ENCODE measurements at regions not wholly inside any gene's neighbourhood (a gene's known extent, or its start where the extent isn't known, plus 50 kb on each side); places are given as distances from the start of the nearest gene placed in this dataset.

DNA sequence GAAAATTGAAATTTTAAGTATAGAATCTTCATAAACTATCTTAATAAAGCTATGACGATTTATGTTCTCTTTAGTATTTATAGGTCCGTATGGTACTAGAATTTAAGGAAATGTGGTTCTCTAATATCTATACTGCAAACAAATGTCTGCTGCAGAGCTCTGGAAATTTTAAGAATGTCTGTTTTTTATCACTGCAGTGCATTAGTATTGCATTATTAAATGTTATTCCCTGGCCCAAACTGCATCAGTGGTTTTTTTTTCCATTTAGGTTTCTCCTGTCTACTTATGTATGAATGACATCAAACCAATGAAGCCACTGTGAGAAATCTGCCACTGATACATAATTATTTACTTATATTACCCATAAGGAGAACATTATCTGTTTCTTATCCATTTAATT, 211.4 kb upstream of the CD180 start:
- H3K4me1 ChIP-seq, result peaks cover 0 to 12% (median 0%) of the 10 kb centered on the region in 4 donors
- DNase-seq (ENCODE audit: low spot score in 2 of 2), result no peak
- no peak overlapping the region for H3K27ac ChIP-seq
- WGBS, 2 donors, result 62 to 90% methylated on average over 2 of the region's 2 CpGs
- TF ChIP-seq, protein P1, sequence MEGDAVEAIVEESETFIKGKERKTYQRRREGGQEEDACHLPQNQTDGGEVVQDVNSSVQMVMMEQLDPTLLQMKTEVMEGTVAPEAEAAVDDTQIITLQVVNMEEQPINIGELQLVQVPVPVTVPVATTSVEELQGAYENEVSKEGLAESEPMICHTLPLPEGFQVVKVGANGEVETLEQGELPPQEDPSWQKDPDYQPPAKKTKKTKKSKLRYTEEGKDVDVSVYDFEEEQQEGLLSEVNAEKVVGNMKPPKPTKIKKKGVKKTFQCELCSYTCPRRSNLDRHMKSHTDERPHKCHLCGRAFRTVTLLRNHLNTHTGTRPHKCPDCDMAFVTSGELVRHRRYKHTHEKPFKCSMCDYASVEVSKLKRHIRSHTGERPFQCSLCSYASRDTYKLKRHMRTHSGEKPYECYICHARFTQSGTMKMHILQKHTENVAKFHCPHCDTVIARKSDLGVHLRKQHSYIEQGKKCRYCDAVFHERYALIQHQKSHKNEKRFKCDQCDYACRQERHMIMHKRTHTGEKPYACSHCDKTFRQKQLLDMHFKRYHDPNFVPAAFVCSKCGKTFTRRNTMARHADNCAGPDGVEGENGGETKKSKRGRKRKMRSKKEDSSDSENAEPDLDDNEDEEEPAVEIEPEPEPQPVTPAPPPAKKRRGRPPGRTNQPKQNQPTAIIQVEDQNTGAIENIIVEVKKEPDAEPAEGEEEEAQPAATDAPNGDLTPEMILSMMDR (IDR thresholded peaks at IDR 0.05), result no peak
- no peak for TF ChIP-seq POLR2A (IDR thresholded peaks at IDR 0.05)
- TF ChIP-seq EP300 (IDR thresholded peaks at IDR 0.05), result no peak
- no peaks in the 10 kb centered on the region for H3K9me3 ChIP-seq
- no peak overlapping the region for H3K4me3 ChIP-seq
- no peaks in the 10 kb centered on the region for H3K27me3 ChIP-seq
- H3K36me3 ChIP-seq, result no peaks in the 10 kb centered on the region

DNA sequence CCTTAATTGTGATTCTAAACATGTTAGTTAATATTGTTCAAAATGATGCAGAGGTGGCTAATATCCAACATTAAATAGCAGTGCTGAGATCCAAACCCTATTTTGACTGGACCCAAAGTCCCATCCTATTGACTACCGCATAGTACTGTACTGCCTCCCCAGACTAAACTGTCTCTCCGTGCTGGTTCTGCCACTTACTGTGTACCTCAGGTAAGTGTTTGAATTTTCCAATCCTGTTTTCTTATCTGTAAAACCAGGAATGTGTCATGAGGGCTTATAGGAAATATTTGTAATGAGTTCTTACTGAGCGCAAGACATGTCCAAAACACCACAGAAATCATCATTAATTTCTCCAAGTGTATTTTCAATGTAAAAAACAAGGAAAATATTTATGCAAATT, 209.2 kb upstream of the CD180 start:
- H3K27me3 ChIP-seq, result no peaks in the 10 kb centered on the region
- WGBS, 2 donors, result 62 to 65% methylated on average over 3 of the region's 3 CpGs
- H3K4me3 ChIP-seq, result no peak overlapping the region
- no peak for DNase-seq (ENCODE audit: low spot score in 2 of 2)
- H3K9me3 ChIP-seq, result no peaks in the 10 kb centered on the region
- TF ChIP-seq EP300 (IDR thresholded peaks at IDR 0.05) (no peak), POLR2A (IDR thresholded peaks at IDR 0.05) (no peak)
- TF ChIP-seq, protein P1 (IDR thresholded peaks at IDR 0.05), result no peak
- peaks cover 0 to 26% (median 6%) of the 10 kb centered on the region in 4 donors for H3K4me1 ChIP-seq
- H3K36me3 ChIP-seq, result no peaks in the 10 kb centered on the region
- no peak overlapping the region for H3K27ac ChIP-seq

DNA sequence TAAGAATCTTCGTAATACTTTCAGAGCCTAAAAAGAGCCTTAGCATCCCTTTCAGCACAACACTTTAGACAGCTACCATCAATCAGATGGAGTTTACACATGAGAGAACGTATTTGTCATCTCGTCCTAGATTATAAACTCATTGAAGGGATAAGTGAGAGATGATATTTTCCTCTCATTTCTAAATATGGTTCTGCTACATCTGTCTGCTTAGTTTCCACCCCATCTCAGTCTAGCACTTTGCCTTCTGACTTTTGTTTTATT, 208.4 kb upstream of the CD180 start:
- WGBS, 2 donors, result 70 to 88% methylated on average over 3 of the region's 3 CpGs
- Histone ChIP-seq H3K4me3 (no peak overlapping the region), H3K36me3 (no peaks in the 10 kb centered on the region), H3K4me1 (peaks cover 0 to 29% (median 6%) of the 10 kb centered on the region in 4 donors), H3K9me3 (no peaks in the 10 kb centered on the region), H3K27ac (no peak overlapping the region), H3K27me3 (no peaks in the 10 kb centered on the region)
- TF ChIP-seq, protein P1 (IDR thresholded peaks at IDR 0.05), result no peak
- TF ChIP-seq EP300 (IDR thresholded peaks at IDR 0.05) (no peak), POLR2A (IDR thresholded peaks at IDR 0.05) (no peak)
- DNase-seq (ENCODE audit: low spot score in 2 of 2), result no peak

DNA sequence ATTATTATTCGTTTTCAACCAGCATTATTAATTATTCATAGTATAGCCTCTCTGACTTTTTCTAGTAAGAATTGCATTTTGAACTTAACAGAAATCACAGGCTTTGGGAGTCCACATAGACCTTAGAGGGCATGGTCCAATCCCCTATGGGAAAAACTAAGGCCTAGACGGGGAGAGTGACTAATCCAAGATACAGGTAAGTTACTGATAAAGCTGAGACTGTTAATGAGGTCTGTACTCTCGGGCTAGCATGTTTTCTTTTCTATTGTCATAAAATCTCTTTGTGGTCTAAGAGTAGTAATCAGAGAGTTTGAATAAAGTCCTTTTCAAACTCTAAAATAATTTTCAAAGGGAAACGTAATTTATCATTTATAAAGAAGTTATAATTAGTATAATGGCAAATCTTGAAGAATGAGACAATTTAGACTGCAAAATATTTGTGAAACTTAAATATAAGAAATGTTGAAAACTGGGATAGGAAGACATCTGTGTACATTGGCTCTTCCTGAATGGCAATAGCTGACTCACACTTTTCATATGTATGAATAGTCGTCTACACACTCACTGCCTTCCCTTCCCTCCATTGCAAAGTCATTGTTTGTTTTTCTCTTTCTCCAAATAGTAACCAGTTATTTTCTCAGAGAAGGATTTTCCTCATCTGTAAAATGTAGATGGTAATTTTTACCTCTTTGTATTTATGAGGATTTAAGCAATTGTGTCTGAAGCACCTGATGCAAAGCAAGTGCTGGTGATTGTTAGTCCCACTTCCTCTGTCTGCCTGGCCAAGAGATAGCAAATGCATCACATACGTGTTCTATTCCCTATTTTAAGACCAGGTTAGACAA, 207.9 kb upstream of the CD180 start:
- no peak for TF ChIP-seq POLR2A (IDR thresholded peaks at IDR 0.05)
- TF ChIP-seq EP300 (IDR thresholded peaks at IDR 0.05), result no peak
- TF ChIP-seq, protein P1 (IDR thresholded peaks at IDR 0.05), result no peak
- Histone ChIP-seq H3K9me3 (no peaks in the 10 kb centered on the region), H3K4me1 (peaks cover 0 to 29% (median 6%) of the 10 kb centered on the region in 4 donors), H3K4me3 (no peak overlapping the region), H3K36me3 (no peaks in the 10 kb centered on the region), H3K27me3 (no peaks in the 10 kb centered on the region), H3K27ac (no peak overlapping the region)
- 75 to 82% methylated on average over 6 of the region's 6 CpGs for WGBS, 2 donors
- DNase-seq (ENCODE audit: low spot score in 2 of 2), result no peak

DNA sequence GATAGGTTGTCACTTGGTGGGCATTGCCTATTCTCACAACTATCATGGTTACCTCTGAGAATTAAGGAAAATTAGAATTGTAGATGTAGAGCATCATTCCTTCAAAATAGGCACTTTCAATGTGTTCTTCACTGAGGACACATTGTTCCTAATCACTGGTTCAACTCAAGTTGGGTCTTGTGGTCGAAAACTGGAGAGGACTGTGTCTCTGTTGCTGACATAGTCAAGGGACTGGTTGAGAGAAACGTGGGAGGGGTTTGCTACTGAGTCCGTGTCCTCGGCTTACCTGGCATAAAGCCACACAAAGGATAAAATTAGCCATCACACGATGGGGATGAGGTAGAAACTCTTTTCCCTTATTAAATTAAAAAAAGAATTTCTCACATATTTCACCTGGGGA, 205.9 kb upstream of the CD180 start:
- DNase-seq (ENCODE audit: low spot score in 2 of 2), result no peak
- peaks cover 0 to 27% (median 6%) of the 10 kb centered on the region in 4 donors for H3K4me1 ChIP-seq
- no peaks in the 10 kb centered on the region for H3K9me3 ChIP-seq
- 71 to 76% methylated on average over 5 of the region's 5 CpGs for whole genome bisulfite sequencing, 2 donors
- TF ChIP-seq EP300 (IDR thresholded peaks at IDR 0.05) (no peak), POLR2A (IDR thresholded peaks at IDR 0.05) (no peak)
- TF ChIP-seq, protein P1 (IDR thresholded peaks at IDR 0.05), result no peak
- H3K27me3 ChIP-seq, result no peaks in the 10 kb centered on the region
- no peaks in the 10 kb centered on the region for H3K36me3 ChIP-seq
- H3K27ac ChIP-seq, result peak overlapping the region in 1 of 4 donors; percentile 17
- no peak overlapping the region for H3K4me3 ChIP-seq

Measured in tibial nerve (tissue), 4 donors.